ENCODE measurements at regions not wholly inside any gene's neighbourhood (a gene's known extent, or its start where the extent isn't known, plus 50 kb on each side); places are given as distances from the start of the nearest gene placed in this dataset.
"Not testable (repeated sequence)": the region's sequence is repeated elsewhere in the genome, so short reads cannot be mapped to it uniquely, and the experiment has no call there.

DNA sequence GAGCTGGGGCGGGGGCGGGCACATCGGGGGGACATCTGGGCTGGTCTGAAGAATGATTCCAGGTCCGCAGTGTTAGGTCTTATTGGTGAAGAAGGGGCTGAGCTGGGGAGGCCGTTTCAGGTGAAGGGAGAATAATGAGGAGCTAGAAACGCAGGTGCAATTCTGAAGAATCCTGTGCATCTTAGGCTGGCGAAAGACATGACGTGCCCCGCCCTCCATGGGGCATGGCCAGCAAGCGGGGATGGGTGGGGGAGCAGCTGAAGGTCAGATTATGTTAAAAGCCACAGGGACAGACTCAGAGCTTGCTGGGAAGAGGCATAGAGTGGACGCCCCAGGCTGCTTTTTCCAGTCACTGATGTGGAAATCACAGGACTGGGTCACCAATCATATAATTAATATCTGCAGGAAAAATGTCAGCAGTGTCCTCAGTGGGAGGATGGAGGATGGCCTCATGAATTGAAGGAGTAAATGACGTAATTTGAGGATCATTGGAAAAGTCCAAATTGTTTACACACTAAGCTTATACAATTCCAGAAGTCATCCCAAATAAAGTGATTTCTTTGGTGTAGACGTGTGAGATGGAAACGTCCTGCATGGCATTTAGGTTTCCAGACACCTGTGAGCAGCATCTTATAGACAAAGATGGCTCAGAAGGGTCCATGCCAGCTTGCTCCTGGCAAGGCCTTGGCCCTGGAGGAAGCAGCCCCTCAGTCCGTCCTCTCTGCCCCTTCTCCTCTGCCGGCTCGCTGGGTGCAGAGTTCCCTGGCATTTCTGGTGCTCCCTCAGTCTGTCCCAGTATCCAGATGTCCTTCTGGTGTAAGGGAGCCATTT lies 109.6 kb upstream of the FRMD1 start:
- Histone ChIP-seq H3K36me3 (no peaks in the 10 kb centered on the region), H3K9me3 (no peaks in the 10 kb centered on the region), H3K4me1 (peaks cover 0 to 7% of the 10 kb centered on the region in 2 donors), H3K27me3 (peaks cover 0 to 3% of the 10 kb centered on the region in 2 donors), H3K27ac (no peak overlapping the region), H3K4me3 (no peak overlapping the region)
- no peak for DNase-seq (ENCODE audit: low spot score in 2 of 2)
- TF ChIP-seq CTCF (IDR thresholded peaks at IDR 0.05) (no peak), POLR2A (IDR thresholded peaks at IDR 0.05) (no peak), POLR2AphosphoS5 (IDR thresholded peaks at IDR 0.05) (no peak)
- intact Hi-C loops (cut with DNase I; ENCODE audit: low total_unique reads), result no loop called here

DNA sequence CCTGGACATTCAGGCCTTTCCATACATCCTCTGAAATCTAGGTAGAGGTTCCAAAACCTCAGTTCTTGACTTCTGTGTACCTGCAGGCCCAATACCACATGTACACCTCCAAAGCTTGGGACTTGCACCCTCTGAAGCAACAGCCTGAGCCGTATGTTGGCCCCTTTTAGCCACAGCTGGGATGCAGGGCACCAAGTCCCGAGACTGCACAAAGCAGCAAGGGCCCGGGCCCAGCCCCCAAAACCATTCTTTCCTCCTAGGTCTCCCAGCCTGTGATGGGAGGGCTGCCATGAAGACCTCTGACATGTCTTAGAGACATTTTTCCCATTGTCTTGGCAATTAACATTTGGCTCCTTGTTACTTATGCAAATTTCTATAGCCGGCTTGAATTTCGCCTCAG lies 107.4 kb upstream of the FRMD1 start:
- Histone ChIP-seq H3K27ac (no peak overlapping the region), H3K36me3 (no peaks in the 10 kb centered on the region), H3K27me3 (peaks cover 0 to 3% of the 10 kb centered on the region in 2 donors), H3K4me3 (no peak overlapping the region), H3K9me3 (no peaks in the 10 kb centered on the region), H3K4me1 (no peaks in the 10 kb centered on the region)
- no peak for TF ChIP-seq POLR2A (IDR thresholded peaks at IDR 0.05)
- no peak for TF ChIP-seq POLR2AphosphoS5 (IDR thresholded peaks at IDR 0.05)
- TF ChIP-seq CTCF (IDR thresholded peaks at IDR 0.05), result no peak
- intact Hi-C loops (cut with DNase I; ENCODE audit: low total_unique reads), result no loop called here
- no peak for DNase-seq (ENCODE audit: low spot score in 2 of 2)

- H3K4me1 ChIP-seq; H3K4me3 ChIP-seq; H3K36me3 ChIP-seq; H3K27me3 ChIP-seq; DNase-seq (ENCODE audit: low spot score in 2 of 2); H3K27ac ChIP-seq; intact Hi-C loops (cut with DNase I; ENCODE audit: low total_unique reads); H3K9me3 ChIP-seq: not testable (repeated sequence)
Measured at GRCh38 chr6:168186018-168186417, 107.0 kb upstream of the FRMD1 start.

DNA sequence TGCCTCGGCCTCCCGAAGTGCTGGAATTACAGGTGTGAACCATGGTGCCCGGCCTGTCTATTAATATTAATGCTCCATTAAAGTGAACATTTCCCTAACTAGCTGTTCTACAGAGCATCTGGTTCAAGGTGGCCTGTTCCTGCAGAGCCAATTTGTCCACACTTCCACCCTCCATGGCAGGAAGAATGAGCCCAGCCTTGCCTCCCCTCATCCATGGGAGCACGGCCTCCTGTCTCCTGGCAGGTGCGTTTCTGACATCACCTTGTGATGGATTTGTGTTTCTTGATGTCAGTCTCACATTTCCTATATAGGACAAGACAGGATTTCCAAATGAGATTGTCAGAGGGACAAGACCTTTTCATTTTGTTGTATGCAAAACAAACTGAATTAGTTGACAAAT lies 105.7 kb upstream of the FRMD1 start:
- H3K27ac ChIP-seq, result no peak overlapping the region
- DNase-seq (ENCODE audit: low spot score in 2 of 2), result no peak
- no peaks in the 10 kb centered on the region for H3K9me3 ChIP-seq
- intact Hi-C loops (cut with DNase I; ENCODE audit: low total_unique reads), result no loop called here
- TF ChIP-seq POLR2A (IDR thresholded peaks at IDR 0.05), result no peak
- TF ChIP-seq POLR2AphosphoS5 (IDR thresholded peaks at IDR 0.05), result no peak
- TF ChIP-seq CTCF (IDR thresholded peaks at IDR 0.05), result no peak
- no peaks in the 10 kb centered on the region for H3K36me3 ChIP-seq
- no peak overlapping the region for H3K4me3 ChIP-seq
- no peaks in the 10 kb centered on the region for H3K4me1 ChIP-seq
- peaks cover 0 to 3% of the 10 kb centered on the region in 2 donors for H3K27me3 ChIP-seq

DNA sequence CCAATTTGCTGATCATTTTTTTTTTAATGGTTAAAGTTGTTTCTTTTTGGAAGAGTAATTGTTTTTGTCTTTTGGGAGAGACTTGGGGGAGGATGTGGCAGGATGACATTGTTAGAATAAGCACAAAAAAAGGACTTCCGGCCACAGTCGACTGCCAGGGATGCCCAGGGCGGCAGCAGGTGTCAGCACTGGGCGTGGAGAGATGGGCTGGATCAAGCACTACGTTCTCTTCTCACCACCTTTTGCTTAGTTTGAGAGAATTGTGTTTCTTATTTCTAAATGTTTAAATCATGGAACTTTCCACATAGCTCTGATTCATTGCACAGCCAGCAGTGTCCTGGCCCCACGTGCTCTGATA lies 104.6 kb upstream of the FRMD1 start:
- intact Hi-C loops (cut with DNase I; ENCODE audit: low total_unique reads), result no loop called here
- H3K9me3 ChIP-seq, result no peaks in the 10 kb centered on the region
- no peaks in the 10 kb centered on the region for H3K4me1 ChIP-seq
- H3K27me3 ChIP-seq, result no peaks in the 10 kb centered on the region
- no peak overlapping the region for H3K27ac ChIP-seq
- no peaks in the 10 kb centered on the region for H3K36me3 ChIP-seq
- no peak overlapping the region for H3K4me3 ChIP-seq
- TF ChIP-seq CTCF (IDR thresholded peaks at IDR 0.05), result no peak
- TF ChIP-seq POLR2AphosphoS5 (IDR thresholded peaks at IDR 0.05), result no peak
- TF ChIP-seq POLR2A (IDR thresholded peaks at IDR 0.05), result no peak
- DNase-seq (ENCODE audit: low spot score in 2 of 2), result no peak
